ENCODE measurements at regions not wholly inside any gene's neighbourhood (a gene's known extent, or its start where the extent isn't known, plus 50 kb on each side); places are given as distances from the start of the nearest gene placed in this dataset.

DNA sequence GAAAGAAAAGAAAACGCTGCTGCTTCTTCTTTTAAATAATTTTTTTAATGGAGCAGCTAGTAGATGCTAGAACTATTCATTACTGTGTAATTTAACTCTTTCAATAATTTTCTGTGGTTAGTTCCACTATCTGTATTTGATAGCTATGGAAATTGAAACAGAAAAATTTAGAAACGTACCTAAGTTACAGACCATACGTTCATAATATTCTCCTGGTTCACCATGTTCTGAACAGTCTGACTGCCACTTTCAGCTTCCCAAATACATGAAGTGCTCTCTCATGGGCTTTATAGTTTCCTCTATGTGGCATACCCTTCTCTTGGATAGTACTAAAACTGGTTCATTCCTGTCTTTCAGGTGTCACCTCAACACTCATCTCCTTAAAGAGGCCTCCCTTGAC, 508.0 kb downstream of the MDFIC start:
- TF ChIP-seq, protein P1, sequence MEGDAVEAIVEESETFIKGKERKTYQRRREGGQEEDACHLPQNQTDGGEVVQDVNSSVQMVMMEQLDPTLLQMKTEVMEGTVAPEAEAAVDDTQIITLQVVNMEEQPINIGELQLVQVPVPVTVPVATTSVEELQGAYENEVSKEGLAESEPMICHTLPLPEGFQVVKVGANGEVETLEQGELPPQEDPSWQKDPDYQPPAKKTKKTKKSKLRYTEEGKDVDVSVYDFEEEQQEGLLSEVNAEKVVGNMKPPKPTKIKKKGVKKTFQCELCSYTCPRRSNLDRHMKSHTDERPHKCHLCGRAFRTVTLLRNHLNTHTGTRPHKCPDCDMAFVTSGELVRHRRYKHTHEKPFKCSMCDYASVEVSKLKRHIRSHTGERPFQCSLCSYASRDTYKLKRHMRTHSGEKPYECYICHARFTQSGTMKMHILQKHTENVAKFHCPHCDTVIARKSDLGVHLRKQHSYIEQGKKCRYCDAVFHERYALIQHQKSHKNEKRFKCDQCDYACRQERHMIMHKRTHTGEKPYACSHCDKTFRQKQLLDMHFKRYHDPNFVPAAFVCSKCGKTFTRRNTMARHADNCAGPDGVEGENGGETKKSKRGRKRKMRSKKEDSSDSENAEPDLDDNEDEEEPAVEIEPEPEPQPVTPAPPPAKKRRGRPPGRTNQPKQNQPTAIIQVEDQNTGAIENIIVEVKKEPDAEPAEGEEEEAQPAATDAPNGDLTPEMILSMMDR (conservative IDR thresholded peaks at IDR 0.05; ENCODE audit: low read depth, low read length), result no peak
- no peak for DNase-seq (ENCODE audit: low read depth)
- H3K4me3 ChIP-seq (ENCODE audit: low read length), result no peak overlapping the region

DNA sequence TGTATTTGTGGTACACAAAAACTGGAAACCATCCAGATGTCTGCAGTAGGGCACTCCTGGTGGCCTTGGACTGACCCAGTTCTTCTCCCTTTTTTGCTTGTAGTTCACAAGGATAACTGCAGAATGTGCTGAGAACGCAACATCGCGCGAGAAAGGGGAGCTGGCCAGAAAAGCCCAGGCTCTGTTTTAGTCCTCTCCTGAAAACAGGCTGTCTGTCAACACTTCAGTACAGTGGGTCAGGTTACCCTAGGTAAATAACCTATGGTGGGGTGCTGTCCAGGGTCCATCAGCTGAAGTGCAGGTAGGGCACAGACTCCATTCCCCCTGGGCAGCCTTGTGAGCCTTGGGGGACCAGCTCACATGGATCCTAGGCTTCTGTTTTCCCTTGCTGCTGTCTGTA, 495.8 kb downstream of the MDFIC start:
- no peak overlapping the region for H3K4me3 ChIP-seq (ENCODE audit: low read length)
- DNase-seq (ENCODE audit: low read depth), result no peak
- TF ChIP-seq, protein P1 (conservative IDR thresholded peaks at IDR 0.05; ENCODE audit: low read depth, low read length), result no peak

DNA sequence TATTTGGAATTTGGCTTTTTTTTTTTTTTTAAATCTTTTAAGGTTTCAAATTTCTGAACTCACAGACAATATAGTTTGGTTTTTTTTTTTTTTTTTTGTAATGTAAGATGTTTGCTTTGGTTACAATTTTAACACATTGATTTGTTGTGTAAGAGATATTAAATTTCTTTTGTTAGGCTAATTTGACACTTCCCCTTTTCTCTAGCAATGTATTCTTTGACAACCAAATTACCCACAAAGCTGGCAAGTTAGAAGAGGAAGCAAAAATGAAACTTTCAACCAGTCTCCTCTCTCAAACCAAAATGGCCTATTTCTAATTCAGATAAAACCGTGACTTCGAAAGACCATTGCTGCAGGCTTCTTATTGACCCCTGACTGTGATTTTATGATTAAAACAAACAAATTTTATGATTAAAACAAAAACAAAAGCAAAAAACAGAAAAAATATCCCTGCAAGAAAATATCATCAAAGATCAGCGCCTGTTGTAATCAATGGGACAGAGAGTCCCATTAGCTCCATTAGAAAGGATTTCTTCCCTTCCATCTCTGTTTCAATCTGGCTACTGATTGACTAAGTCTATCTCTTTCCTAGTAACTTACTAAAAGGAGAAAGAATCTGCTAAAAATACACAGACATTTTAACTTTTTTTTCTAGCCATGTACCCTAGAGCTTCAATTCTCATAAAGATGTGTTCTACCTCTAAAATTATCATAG, 489.2 kb downstream of the MDFIC start:
- no peak for DNase-seq (ENCODE audit: low read depth)
- TF ChIP-seq, protein P1 (conservative IDR thresholded peaks at IDR 0.05; ENCODE audit: low read depth, low read length), result no peak
- H3K4me3 ChIP-seq (ENCODE audit: low read length), result no peak overlapping the region

DNA sequence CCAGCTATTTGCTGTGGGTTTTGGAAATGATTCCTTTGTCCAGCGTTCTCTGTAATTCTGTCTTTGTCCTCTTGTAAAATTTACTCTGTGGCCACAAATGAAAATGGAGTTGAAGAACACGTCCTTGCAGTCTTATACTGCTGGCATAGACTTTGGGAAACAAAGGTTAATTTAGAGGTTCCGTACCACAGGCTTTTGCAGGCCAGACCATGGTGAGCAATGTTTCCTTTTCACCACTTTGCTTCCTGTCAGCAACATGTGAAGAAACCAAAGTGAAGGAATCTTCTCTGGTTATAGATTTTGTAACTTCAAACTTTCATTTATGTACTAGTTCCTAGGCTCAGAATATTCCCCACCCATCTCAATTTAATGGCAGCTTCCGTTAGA, 488.5 kb downstream of the MDFIC start:
- TF ChIP-seq, protein P1 (conservative IDR thresholded peaks at IDR 0.05; ENCODE audit: low read depth, low read length), result no peak
- H3K4me3 ChIP-seq (ENCODE audit: low read length), result no peak overlapping the region
- DNase-seq (ENCODE audit: low read depth), result no peak

DNA sequence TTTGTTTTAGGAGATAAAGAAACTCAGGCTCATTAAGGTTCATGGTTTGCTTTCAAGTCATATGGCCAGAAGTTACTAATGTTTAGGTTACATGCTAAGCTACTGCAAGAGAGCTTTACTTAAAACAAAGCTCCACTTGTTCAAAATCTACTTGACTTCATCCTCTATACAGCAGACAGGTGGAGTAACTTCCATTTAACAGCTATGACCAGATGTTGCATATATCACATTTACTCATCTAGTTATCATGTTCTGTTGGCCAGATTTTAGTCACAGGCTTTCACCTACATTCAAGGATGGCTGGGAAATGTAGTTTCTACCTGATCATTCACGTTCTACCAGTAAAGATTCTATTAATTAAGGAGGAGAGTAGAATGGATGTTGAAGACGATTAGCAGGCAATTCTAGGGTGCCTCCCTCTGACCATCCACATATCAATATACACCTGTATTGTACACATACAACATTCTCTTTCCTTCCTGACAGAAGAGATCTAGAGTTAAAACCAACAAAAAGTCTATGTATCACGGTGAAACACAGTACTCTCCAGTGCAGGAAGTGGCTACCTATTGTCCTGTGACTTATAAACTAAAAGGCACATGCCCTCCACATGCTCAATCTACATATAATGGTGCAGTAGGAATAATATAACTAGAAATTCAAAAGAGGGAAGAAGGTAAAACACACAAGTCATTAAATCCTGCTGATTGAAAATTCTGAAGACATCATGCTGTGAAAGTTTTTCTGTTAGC, 488.0 kb downstream of the MDFIC start:
- H3K4me3 ChIP-seq (ENCODE audit: low read length), result no peak overlapping the region
- TF ChIP-seq, protein P1 (conservative IDR thresholded peaks at IDR 0.05; ENCODE audit: low read depth, low read length), result no peak
- no peak for DNase-seq (ENCODE audit: low read depth)

DNA sequence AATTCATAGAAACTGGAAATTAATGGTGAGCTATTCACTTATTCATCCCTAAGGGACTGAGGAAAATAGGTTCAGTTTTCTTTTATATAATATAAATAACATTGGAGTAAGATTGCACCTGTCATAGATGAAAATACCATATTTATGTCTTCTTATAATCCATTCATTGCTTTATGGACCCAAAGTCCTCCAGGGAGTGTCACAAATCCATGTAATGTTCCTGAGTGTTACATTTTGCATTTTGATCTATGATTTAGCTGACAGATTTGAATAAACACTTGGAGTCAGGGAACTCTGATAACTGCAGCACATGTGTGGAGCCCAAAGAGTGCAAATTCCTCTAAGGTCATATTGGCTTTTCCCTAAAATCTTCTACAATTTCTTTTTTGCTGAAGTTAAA, 484.3 kb downstream of the MDFIC start:
- no peak overlapping the region for H3K4me3 ChIP-seq (ENCODE audit: low read length)
- TF ChIP-seq, protein P1 (conservative IDR thresholded peaks at IDR 0.05; ENCODE audit: low read depth, low read length), result no peak

DNA sequence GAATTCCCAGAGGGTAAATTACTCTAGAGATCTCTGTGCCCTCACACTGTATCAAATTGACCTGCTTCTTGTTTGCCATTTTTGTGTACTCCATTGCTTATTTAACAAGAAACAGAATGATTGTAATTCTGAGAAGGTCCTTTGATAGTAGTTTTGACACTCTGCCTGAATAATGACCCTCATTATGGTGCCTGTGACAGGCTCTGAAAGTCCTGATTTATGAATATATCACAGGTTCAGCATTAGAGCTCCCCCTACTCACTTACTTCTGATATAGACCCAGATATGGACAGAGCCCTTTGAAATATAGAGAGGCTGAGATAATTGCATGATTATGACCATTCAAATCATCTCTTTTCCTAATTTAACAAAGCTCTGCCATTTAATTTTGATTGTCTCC, 465.2 kb downstream of the MDFIC start:
- no peak for DNase-seq (ENCODE audit: low read depth)
- H3K4me3 ChIP-seq (ENCODE audit: low read length), result no peak overlapping the region
- TF ChIP-seq, protein P1 (conservative IDR thresholded peaks at IDR 0.05; ENCODE audit: low read depth, low read length), result no peak

More for the DNA sequence above, 484.3 kb downstream of the MDFIC start:
- DNase-seq (ENCODE audit: low read depth), result no peak
